Bronchial epithelial cell (primary cell): ENCODE measurements at regions not wholly inside any gene's neighbourhood (a gene's known extent, or its start where the extent isn't known, plus 50 kb on each side); places are given as distances from the start of the nearest gene placed in this dataset.

Source experiments
- DNase-seq: peaks from one replicate; pipeline ENCODE4 v3.0.0-alpha.2; 2010; ENCODE audit warnings: low read depth
- FAIRE-seq: peaks from 2 replicates; lab custom pipeline; 2011; peaks lifted over from hg19 to GRCh38; lab: Jason Lieb, UNC
- H3K27me3 ChIP-seq: 2 replicates; pipeline ENCODE4 v1.5.1; 2011; ENCODE audit warnings: low read length; ENCODE audit not compliant: control insufficient read depth, insufficient read depth
- H3K36me3 ChIP-seq: 2 replicates; pipeline ENCODE4 v1.5.1; 2011; ENCODE audit warnings: low read length; ENCODE audit not compliant: control insufficient read depth, insufficient read depth
- H3K4me3 ChIP-seq: 2 replicates; pipeline ENCODE4 v1.5.1; 2011; ENCODE audit warnings: mild to moderate bottlenecking, low read depth, low read length, control low read depth
- CTCF ChIP-seq: IDR thresholded peaks from 2 replicates; pipeline ENCODE4 v1.5.1; 2011; ENCODE audit warnings: mild to moderate bottlenecking, moderate library complexity, low read length, control low read depth, inconsistent platforms; ENCODE audit not compliant: insufficient read depth, severe bottlenecking

DNA sequence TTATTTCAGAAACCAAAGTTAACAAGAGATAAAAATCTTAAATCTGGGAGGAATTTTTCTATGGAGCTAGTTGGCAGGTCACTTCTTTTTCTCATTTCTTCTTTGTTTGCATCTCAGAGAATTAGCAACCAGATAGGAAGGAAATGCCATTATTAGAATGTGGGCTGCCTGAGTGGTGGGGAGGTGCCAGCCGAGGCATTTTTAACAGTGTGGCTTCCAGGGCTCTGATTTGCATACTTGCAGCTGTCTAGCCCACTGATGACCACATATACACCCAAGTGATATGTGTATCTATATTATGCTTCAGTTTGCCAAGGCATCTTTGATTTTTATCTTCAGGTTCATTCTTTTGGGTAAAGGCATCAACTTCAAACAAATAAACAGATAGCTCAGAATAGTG is 206.7 kb downstream of the CLIC5 start:
- no peak for FAIRE-seq
- no peak for TF ChIP-seq CTCF
- Histone ChIP-seq H3K36me3 (no peaks in the 10 kb centered on the region), H3K27me3 (no peaks in the 10 kb centered on the region), H3K4me3 (no peak overlapping the region)
- DNase-seq: no peak

GRCh38 chr6:45808042-45808645 is 207.5 kb downstream of the CLIC5 start:
- Histone ChIP-seq H3K4me3 (no peak overlapping the region), H3K36me3 (no peaks in the 10 kb centered on the region), H3K27me3 (no peaks in the 10 kb centered on the region)
- no peak for DNase-seq
- TF ChIP-seq CTCF: no peak
- FAIRE-seq: no peak

DNA sequence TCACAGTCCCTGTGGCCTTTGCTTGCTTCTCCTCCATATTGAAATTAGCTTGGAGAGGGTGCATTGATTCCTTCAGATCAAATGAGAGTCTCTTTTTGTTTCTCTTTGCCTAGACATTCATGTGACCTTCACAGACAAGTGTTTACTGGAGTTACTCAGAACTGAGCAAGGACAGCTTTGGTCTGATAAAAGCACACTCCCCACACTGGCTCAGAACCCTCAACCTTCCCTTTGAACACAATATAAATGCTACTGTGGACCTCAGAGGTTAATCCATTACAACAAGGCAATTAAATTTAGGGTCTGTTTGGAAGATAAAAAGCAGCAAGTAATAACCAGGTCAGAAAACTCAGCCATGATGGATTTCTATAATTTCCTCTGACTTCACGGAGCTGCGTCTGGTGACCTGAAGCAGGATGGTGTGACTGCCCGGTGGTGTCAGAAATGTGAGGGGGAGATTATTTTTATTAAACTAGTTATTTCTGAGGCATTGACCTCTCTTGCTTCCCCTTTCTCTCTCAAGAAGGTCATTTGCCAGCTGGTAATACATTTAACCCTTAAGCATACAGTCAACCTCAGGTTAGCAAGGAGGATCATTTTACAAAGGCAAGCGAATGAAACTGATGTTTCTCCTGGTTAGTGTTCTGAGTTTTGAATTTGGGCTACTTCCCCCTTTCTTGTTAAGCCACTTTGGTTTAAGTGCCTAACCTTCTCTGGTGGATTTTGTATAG is 208.2 kb downstream of the CLIC5 start:
- Histone ChIP-seq H3K27me3 (no peaks in the 10 kb centered on the region), H3K4me3 (no peak overlapping the region), H3K36me3 (no peaks in the 10 kb centered on the region)
- FAIRE-seq (no peak), DNase-seq (no peak)
- no peak for TF ChIP-seq CTCF

DNA sequence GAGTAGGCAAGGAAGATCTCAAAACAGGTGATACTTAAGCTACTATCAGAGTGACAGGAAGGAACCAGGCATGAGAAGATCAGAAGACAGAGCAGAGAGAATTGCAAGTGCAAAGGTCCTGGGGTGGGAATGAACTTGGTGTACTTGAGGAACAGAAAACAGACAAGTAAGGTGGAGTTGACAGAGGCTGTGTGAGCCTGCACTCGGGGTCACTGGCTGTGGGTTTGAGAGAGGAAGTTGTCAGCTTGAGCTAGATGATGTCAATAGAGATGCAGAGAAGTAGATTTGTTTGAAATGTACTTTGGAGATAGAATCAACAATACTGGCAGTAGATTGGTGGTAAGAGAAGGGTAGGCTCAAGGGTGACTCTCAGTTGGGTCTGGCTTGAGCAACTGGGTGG is 209.5 kb downstream of the CLIC5 start:
- Histone ChIP-seq H3K4me3 (no peak overlapping the region), H3K36me3 (no peaks in the 10 kb centered on the region), H3K27me3 (no peaks in the 10 kb centered on the region)
- FAIRE-seq (no peak), DNase-seq (no peak)
- no peak for TF ChIP-seq CTCF

DNA sequence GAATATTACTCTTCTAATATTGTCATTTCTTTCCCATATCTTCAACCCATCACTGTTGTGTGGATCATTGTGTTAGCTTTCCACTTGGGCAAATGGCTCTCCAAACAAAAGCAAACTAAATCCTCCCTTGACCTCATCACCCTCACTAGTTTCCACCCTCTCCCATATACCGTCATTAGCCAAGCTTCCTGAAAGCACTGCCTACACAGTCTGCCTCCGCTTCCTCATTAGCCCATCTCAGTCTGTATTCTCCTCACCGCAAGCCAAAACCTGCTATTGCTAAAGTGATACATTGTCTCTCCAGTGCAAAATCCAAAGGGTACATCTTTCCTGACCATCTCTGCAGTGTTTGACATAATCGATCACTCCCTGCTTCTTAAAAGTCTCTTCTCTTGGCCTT is 212.6 kb downstream of the CLIC5 start:
- no peak for DNase-seq
- FAIRE-seq: no peak
- H3K36me3 ChIP-seq: no peaks in the 10 kb centered on the region
- no peaks in the 10 kb centered on the region for H3K27me3 ChIP-seq
- no peak for TF ChIP-seq CTCF
- no peak overlapping the region for H3K4me3 ChIP-seq
